Prostate gland (tissue), 2 donors: ENCODE measurements at regions not wholly inside any gene's neighbourhood (a gene's known extent, or its start where the extent isn't known, plus 50 kb on each side); places are given as distances from the start of the nearest gene placed in this dataset.
A peak's percentile ranks its signal among the peaks of the same experiment; 100 is the strongest.

Experiments used
- DNase-seq: peaks from one replicate; pipeline ENCODE4 v3.0.0-alpha.2; 2019; ENCODE audit warnings: low spot score
- H3K27ac ChIP-seq, 2 donors: fragments of 200-600 bp; sonication (generic); 2 replicates each; pipeline ENCODE4 v1.5.1; 2017 to 2019
- H3K27me3 ChIP-seq: fragments of 200-600 bp; sonication (generic); replicated peaks from 2 replicates; pipeline ENCODE4 v1.5.1; 2019; ENCODE audit not compliant: insufficient read depth
- H3K36me3 ChIP-seq, 2 donors: fragments of 200-600 bp; sonication (generic); 1 replicate in 1 of 2; 2 replicates in 1 of 2; pipeline versions ENCODE4 v1.5.1 to v1.8.1; 2017 to 2019
- H3K4me1 ChIP-seq: fragments of 200-600 bp; sonication (generic); replicated peaks from 2 replicates; pipeline ENCODE4 v1.5.1; 2019
- H3K4me3 ChIP-seq, 2 donors: fragments of 200-600 bp; sonication (generic); 2 replicates each; pipeline ENCODE4 v1.5.1; 2017 to 2019
- H3K9me3 ChIP-seq: fragments of 200-600 bp; sonication (generic); 2 replicates; pipeline ENCODE4 v1.5.1; 2017
- CTCF ChIP-seq, 4 experiments: fragments of 200-600 bp in 2 of 4; fragments of 450-650 bp in 2 of 4; sonication (generic) in 2 of 4; IDR thresholded peaks; 1 replicate in 3 of 4; 2 replicates in 1 of 4; pipeline ENCODE4 v1.5.1; 2016 to 2019; ENCODE audit warnings: antibody characterized with exemption in 4 of 4, mild to moderate bottlenecking in 2 of 4, moderate library complexity in 2 of 4
- POLR2A ChIP-seq: fragments of 450-650 bp; IDR thresholded peaks from one replicate; pipeline ENCODE4 v1.6.1; 2016; ENCODE audit warnings: antibody characterized with exemption, mild to moderate bottlenecking
- POLR2AphosphoS5 ChIP-seq: sonication (generic); formaldehyde crosslinking; IDR thresholded peaks from one replicate; pipeline ENCODE4 v1.6.1; 2017; ENCODE audit warnings: antibody characterized with exemption
- WGBS: methylation state at CpG from one replicate; pipeline ENCODE4 v1.1.5; 2018; 5-methylcytosine and 5-hydroxymethylcytosine counted together
- intact Hi-C: fragments of 100-400 bp; cut with DNase I; formaldehyde crosslinking; loops from one replicate; pipeline ENCODE4 v1.14.2; 2022

- TF ChIP-seq POLR2AphosphoS5: no peak
- no peak for TF ChIP-seq POLR2A
- TF ChIP-seq CTCF (IDR thresholded peaks at IDR 0.05): no peak
- 92% methylated on average over 3 of the region's 3 CpGs for WGBS
- Histone ChIP-seq H3K27ac (no peak overlapping the region), H3K4me3 (no peak overlapping the region), H3K27me3 (no peaks in the 10 kb centered on the region), H3K9me3 (no peaks in the 10 kb centered on the region), H3K4me1 (no peaks in the 10 kb centered on the region), H3K36me3 (no peaks in the 10 kb centered on the region)
- intact Hi-C loops: no loop called here
- DNase-seq: no peak
Measured at GRCh38 chr2:66828876-66829275, 394.0 kb downstream of the MEIS1 start.

- H3K9me3 ChIP-seq: no peaks in the 10 kb centered on the region
- no peak overlapping the region for H3K4me3 ChIP-seq
- intact Hi-C loops: no loop called here
- no peaks in the 10 kb centered on the region for H3K4me1 ChIP-seq
- no peak for TF ChIP-seq POLR2A
- TF ChIP-seq CTCF (IDR thresholded peaks at IDR 0.05): no peak
- TF ChIP-seq POLR2AphosphoS5: no peak
- H3K36me3 ChIP-seq: no peaks in the 10 kb centered on the region
- H3K27me3 ChIP-seq: no peaks in the 10 kb centered on the region
- H3K27ac ChIP-seq: no peak overlapping the region
- 72% methylated on average over 3 of the region's 3 CpGs for WGBS
- DNase-seq: no peak
Measured at GRCh38 chr2:66830881-66831280, 396.0 kb downstream of the MEIS1 start.

- Histone ChIP-seq H3K4me1 (no peaks in the 10 kb centered on the region), H3K4me3 (no peak overlapping the region), H3K27ac (no peak overlapping the region), H3K27me3 (no peaks in the 10 kb centered on the region), H3K36me3 (no peaks in the 10 kb centered on the region), H3K9me3 (no peaks in the 10 kb centered on the region)
- no peak for TF ChIP-seq CTCF (IDR thresholded peaks at IDR 0.05)
- no peak for TF ChIP-seq POLR2AphosphoS5
- TF ChIP-seq POLR2A: no peak
- WGBS: 14% methylated on average over 4 of the region's 4 CpGs
- DNase-seq: peak; percentile 15
- intact Hi-C loops: no loop called here
Measured at GRCh38 chr2:66832646-66833435, 397.9 kb downstream of the MEIS1 start.

GRCh38 chr2:66834859-66835258 lies 399.9 kb downstream of the MEIS1 start:
- TF ChIP-seq POLR2A: no peak
- TF ChIP-seq CTCF (IDR thresholded peaks at IDR 0.05): no peak
- TF ChIP-seq POLR2AphosphoS5: no peak
- no peaks in the 10 kb centered on the region for H3K4me1 ChIP-seq
- 97% methylated on average over 4 of the region's 4 CpGs for WGBS
- no peaks in the 10 kb centered on the region for H3K36me3 ChIP-seq
- no peak for DNase-seq
- H3K27me3 ChIP-seq: no peaks in the 10 kb centered on the region
- H3K27ac ChIP-seq: no peak overlapping the region
- intact Hi-C loops: no loop called here
- no peak overlapping the region for H3K4me3 ChIP-seq
- no peaks in the 10 kb centered on the region for H3K9me3 ChIP-seq

GRCh38 chr2:66836851-66837250 lies 401.9 kb downstream of the MEIS1 start:
- Histone ChIP-seq H3K27me3 (no peaks in the 10 kb centered on the region), H3K4me3 (no peak overlapping the region), H3K36me3 (no peaks in the 10 kb centered on the region), H3K4me1 (peaks cover 2% of the 10 kb centered on the region), H3K9me3 (no peaks in the 10 kb centered on the region), H3K27ac (no peak overlapping the region)
- no peak for TF ChIP-seq CTCF (IDR thresholded peaks at IDR 0.05)
- no peak for TF ChIP-seq POLR2AphosphoS5
- no peak for TF ChIP-seq POLR2A
- no peak for DNase-seq
- 95% methylated on average over 1 of the region's 1 CpG for WGBS
- intact Hi-C loops: no loop called here
